CD4-positive, CD25-positive, alpha-beta regulatory T cell (primary cell): ENCODE measurements at regions not wholly inside any gene's neighbourhood (a gene's known extent, or its start where the extent isn't known, plus 50 kb on each side); places are given as distances from the start of the nearest gene placed in this dataset.
"Not testable (repeated sequence)": the region's sequence is repeated elsewhere in the genome, so short reads cannot be mapped to it uniquely, and the experiment has no call there.

Source experiments
- ATAC-seq, 2 donors: fragments of 150-1000 bp; cut with Tn5 transposase; one replicate each; pipeline ENCODE4 v1.10.0; 2021; ENCODE audit warnings: low read depth in 2 of 2, moderate number of reproducible peaks in 2 of 2, moderate library complexity in 1 of 2
- DNase-seq, 3 donors: peaks; one replicate each; pipeline versions ENCODE4 v3.0.0 to v3.0.0-alpha.2; 2012 to 2022; ENCODE audit warnings: mixed read lengths in 1 of 3
- H3K27ac ChIP-seq: one replicate; pipeline ENCODE4 v1.7.0; 2013; ENCODE audit warnings: mild to moderate bottlenecking, low read length; ENCODE audit not compliant: insufficient read depth, poor library complexity, severe bottlenecking
- H3K27me3 ChIP-seq: one replicate; pipeline ENCODE4 v1.7.0; 2013; ENCODE audit warnings: low read length; ENCODE audit not compliant: control insufficient read depth, insufficient read depth
- H3K36me3 ChIP-seq: one replicate; pipeline ENCODE4 v1.7.0; 2013; ENCODE audit warnings: mild to moderate bottlenecking, low read length, moderate library complexity; ENCODE audit not compliant: control insufficient read depth, insufficient read depth
- H3K4me1 ChIP-seq: 2 replicates; pipeline ENCODE4 v1.7.0; 2013; ENCODE audit warnings: mild to moderate bottlenecking, low read length; ENCODE audit not compliant: insufficient read depth, control insufficient read depth, poor library complexity, severe bottlenecking
- H3K4me3 ChIP-seq: one replicate; pipeline ENCODE4 v1.7.0; 2013; ENCODE audit warnings: low read depth, mild to moderate bottlenecking, low read length, moderate library complexity
- H3K9me3 ChIP-seq, 2 experiments: 1 replicate in 1 of 2; 2 replicates in 1 of 2; pipeline ENCODE4 v1.7.0; 2013; ENCODE audit warnings: low read length in 2 of 2, mild to moderate bottlenecking in 1 of 2, moderate library complexity in 1 of 2; ENCODE audit not compliant: control insufficient read depth in 2 of 2
- H3K27ac Mint-ChIP-seq, 3 donors: one replicate each; pipeline ENCODE4 v1.8.0; 2020 to 2022; ENCODE audit warnings: mild to moderate bottlenecking in 3 of 3, mixed read lengths in 3 of 3, moderate library complexity in 2 of 3
- H3K27me3 Mint-ChIP-seq: one replicate; pipeline ENCODE4 v1.8.0; 2022; ENCODE audit warnings: mild to moderate bottlenecking, mixed read lengths
- H3K36me3 Mint-ChIP-seq: one replicate; pipeline ENCODE4 v1.8.0; 2020; ENCODE audit warnings: mixed read lengths
- H3K4me1 Mint-ChIP-seq, 4 donors: one replicate each; pipeline ENCODE4 v1.8.0; 2020 to 2022; ENCODE audit warnings: mixed read lengths in 4 of 4, mild to moderate bottlenecking in 1 of 4
- H3K4me3 Mint-ChIP-seq, 4 donors: one replicate each; pipeline ENCODE4 v1.8.0; 2020 to 2022; ENCODE audit warnings: mild to moderate bottlenecking in 4 of 4, mixed read lengths in 4 of 4, moderate library complexity in 3 of 4
- H3K9me3 Mint-ChIP-seq, 7 donors: one replicate each; pipeline ENCODE4 v1.8.0; 2020 to 2022; ENCODE audit warnings: mixed read lengths in 7 of 7, mild to moderate bottlenecking in 3 of 7, moderate library complexity in 2 of 7

- H3K36me3 Mint-ChIP-seq = no peaks in the 10 kb centered on the region
- no peak for DNase-seq
- no peak overlapping the region for H3K4me3 Mint-ChIP-seq
- H3K4me1 ChIP-seq = no peaks in the 10 kb centered on the region
- ATAC-seq = no peak
- no peak overlapping the region for H3K27ac ChIP-seq
- H3K9me3 ChIP-seq = no peaks in the 10 kb centered on the region
- H3K4me3 ChIP-seq = no peak overlapping the region
- H3K27me3 ChIP-seq = no peaks in the 10 kb centered on the region
- H3K36me3 ChIP-seq = no peaks in the 10 kb centered on the region
- no peak overlapping the region for H3K27ac Mint-ChIP-seq
- no peaks in the 10 kb centered on the region for H3K27me3 Mint-ChIP-seq
- H3K4me1 Mint-ChIP-seq = no peaks in the 10 kb centered on the region
- peaks cover 2 to 8% (median 4%) of the 10 kb centered on the region in 7 donors for H3K9me3 Mint-ChIP-seq
These were observed 145.5 kb downstream of the TENT5A start for GRCh38 chr6:81606965-81607381.

- Histone ChIP-seq H3K4me1 (no peaks in the 10 kb centered on the region), H3K9me3 (no peaks in the 10 kb centered on the region), H3K36me3 (no peaks in the 10 kb centered on the region), H3K4me3 (no peak overlapping the region), H3K27me3 (no peaks in the 10 kb centered on the region), H3K27ac (no peak overlapping the region)
- ATAC-seq = no peak
- Mint-ChIP-seq H3K4me3 (no peak overlapping the region), H3K27ac (no peak overlapping the region), H3K36me3 (no peaks in the 10 kb centered on the region), H3K9me3 (peaks cover 0 to 16% (median 6%) of the 10 kb centered on the region in 7 donors), H3K4me1 (no peaks in the 10 kb centered on the region), H3K27me3 (no peaks in the 10 kb centered on the region)
- no peak for DNase-seq
These were observed 147.0 kb downstream of the TENT5A start for GRCh38 chr6:81605526-81605925.

- H3K27me3 Mint-ChIP-seq = no peaks in the 10 kb centered on the region
- no peaks in the 10 kb centered on the region for H3K4me1 ChIP-seq
- H3K27me3 ChIP-seq = no peaks in the 10 kb centered on the region
- DNase-seq (no peak), ATAC-seq (no peak)
- no peaks in the 10 kb centered on the region for H3K9me3 ChIP-seq
- no peak overlapping the region for H3K4me3 Mint-ChIP-seq
- H3K4me1 Mint-ChIP-seq = no peaks in the 10 kb centered on the region
- H3K27ac ChIP-seq = no peak overlapping the region
- no peaks in the 10 kb centered on the region for H3K36me3 ChIP-seq
- no peak overlapping the region for H3K4me3 ChIP-seq
- peaks cover 0 to 17% (median 5%) of the 10 kb centered on the region in 7 donors for H3K9me3 Mint-ChIP-seq
- H3K36me3 Mint-ChIP-seq = no peaks in the 10 kb centered on the region
- H3K27ac Mint-ChIP-seq = no peak overlapping the region
These were observed 150.6 kb downstream of the TENT5A start for GRCh38 chr6:81601918-81602317.

- H3K36me3 ChIP-seq, H3K4me1 ChIP-seq, H3K27ac ChIP-seq, H3K4me3 ChIP-seq, ATAC-seq, H3K4me3 Mint-ChIP-seq, H3K27me3 ChIP-seq, H3K36me3 Mint-ChIP-seq, H3K27me3 Mint-ChIP-seq, H3K9me3 ChIP-seq, H3K4me1 Mint-ChIP-seq, DNase-seq, H3K27ac Mint-ChIP-seq: not testable (repeated sequence)
- peaks cover 0 to 19% (median 6%) of the 10 kb centered on the region in 7 donors for H3K9me3 Mint-ChIP-seq
These were observed 152.0 kb downstream of the TENT5A start for GRCh38 chr6:81600488-81600887.

GRCh38 chr6:81594501-81594900, 158.0 kb downstream of the TENT5A start:
- Histone ChIP-seq H3K27me3 (no peaks in the 10 kb centered on the region), H3K36me3 (no peaks in the 10 kb centered on the region), H3K4me3 (no peak overlapping the region), H3K4me1 (no peaks in the 10 kb centered on the region), H3K27ac (no peak overlapping the region), H3K9me3 (no peaks in the 10 kb centered on the region)
- H3K36me3 Mint-ChIP-seq = no peaks in the 10 kb centered on the region
- no peak overlapping the region for H3K4me3 Mint-ChIP-seq
- H3K9me3 Mint-ChIP-seq = peaks cover 0 to 12% (median 2%) of the 10 kb centered on the region in 7 donors
- H3K4me1 Mint-ChIP-seq = no peaks in the 10 kb centered on the region
- H3K27me3 Mint-ChIP-seq = no peaks in the 10 kb centered on the region
- no peak for DNase-seq
- no peak overlapping the region for H3K27ac Mint-ChIP-seq
- no peak for ATAC-seq

GRCh38 chr6:81590314-81590691, 162.2 kb downstream of the TENT5A start:
- no peak for ATAC-seq
- no peaks in the 10 kb centered on the region for H3K27me3 Mint-ChIP-seq
- no peak overlapping the region for H3K27ac ChIP-seq
- H3K36me3 Mint-ChIP-seq = no peaks in the 10 kb centered on the region
- H3K27me3 ChIP-seq = no peaks in the 10 kb centered on the region
- H3K36me3 ChIP-seq = no peaks in the 10 kb centered on the region
- H3K9me3 ChIP-seq = no peaks in the 10 kb centered on the region
- H3K4me3 ChIP-seq = no peak overlapping the region
- H3K9me3 Mint-ChIP-seq = peaks cover 0 to 19% (median 6%) of the 10 kb centered on the region in 7 donors
- H3K4me1 ChIP-seq = no peaks in the 10 kb centered on the region
- no peak overlapping the region for H3K4me3 Mint-ChIP-seq
- no peaks in the 10 kb centered on the region for H3K4me1 Mint-ChIP-seq
- DNase-seq = no peak
- no peak overlapping the region for H3K27ac Mint-ChIP-seq

GRCh38 chr6:81589465-81590313, 162.8 kb downstream of the TENT5A start:
- H3K4me1 Mint-ChIP-seq = no peaks in the 10 kb centered on the region
- Histone ChIP-seq H3K4me3 (no peak overlapping the region), H3K36me3 (no peaks in the 10 kb centered on the region), H3K9me3 (no peaks in the 10 kb centered on the region), H3K27ac (no peak overlapping the region), H3K27me3 (no peaks in the 10 kb centered on the region), H3K4me1 (no peaks in the 10 kb centered on the region)
- no peak for DNase-seq
- no peaks in the 10 kb centered on the region for H3K27me3 Mint-ChIP-seq
- H3K36me3 Mint-ChIP-seq = no peaks in the 10 kb centered on the region
- H3K4me3 Mint-ChIP-seq = no peak overlapping the region
- no peak overlapping the region for H3K27ac Mint-ChIP-seq
- peaks cover 0 to 18% (median 6%) of the 10 kb centered on the region in 7 donors for H3K9me3 Mint-ChIP-seq
- no peak for ATAC-seq

- not testable (repeated sequence) for H3K4me1 ChIP-seq, H3K36me3 ChIP-seq, H3K27ac Mint-ChIP-seq, H3K4me3 ChIP-seq, H3K4me1 Mint-ChIP-seq, ATAC-seq, DNase-seq, H3K27me3 Mint-ChIP-seq, H3K27me3 ChIP-seq, H3K9me3 ChIP-seq, H3K27ac ChIP-seq, H3K4me3 Mint-ChIP-seq, H3K36me3 Mint-ChIP-seq
- H3K9me3 Mint-ChIP-seq = peaks cover 0 to 21% (median 5%) of the 10 kb centered on the region in 7 donors
These were observed 166.8 kb downstream of the TENT5A start for GRCh38 chr6:81585686-81586085.
